Bronchial epithelial cell (primary cell): ENCODE measurements at regions not wholly inside any gene's neighbourhood (a gene's known extent, or its start where the extent isn't known, plus 50 kb on each side); places are given as distances from the start of the nearest gene placed in this dataset.

Source experiments
- DNase-seq: peaks from one replicate; pipeline ENCODE4 v3.0.0-alpha.2; 2010; ENCODE audit warnings: low read depth
- FAIRE-seq: peaks from 2 replicates; lab custom pipeline; 2011; peaks lifted over from hg19 to GRCh38; lab: Jason Lieb, UNC
- H3K27me3 ChIP-seq: 2 replicates; pipeline ENCODE4 v1.5.1; 2011; ENCODE audit warnings: low read length; ENCODE audit not compliant: control insufficient read depth, insufficient read depth
- H3K36me3 ChIP-seq: 2 replicates; pipeline ENCODE4 v1.5.1; 2011; ENCODE audit warnings: low read length; ENCODE audit not compliant: control insufficient read depth, insufficient read depth
- H3K4me3 ChIP-seq: 2 replicates; pipeline ENCODE4 v1.5.1; 2011; ENCODE audit warnings: mild to moderate bottlenecking, low read depth, low read length, control low read depth
- TF ChIP-seq, protein P1 (sequence below): IDR thresholded peaks from 2 replicates; pipeline ENCODE4 v1.5.1; 2011; ENCODE audit warnings: mild to moderate bottlenecking, moderate library complexity, low read length, control low read depth, inconsistent platforms; ENCODE audit not compliant: insufficient read depth, severe bottlenecking

DNA sequence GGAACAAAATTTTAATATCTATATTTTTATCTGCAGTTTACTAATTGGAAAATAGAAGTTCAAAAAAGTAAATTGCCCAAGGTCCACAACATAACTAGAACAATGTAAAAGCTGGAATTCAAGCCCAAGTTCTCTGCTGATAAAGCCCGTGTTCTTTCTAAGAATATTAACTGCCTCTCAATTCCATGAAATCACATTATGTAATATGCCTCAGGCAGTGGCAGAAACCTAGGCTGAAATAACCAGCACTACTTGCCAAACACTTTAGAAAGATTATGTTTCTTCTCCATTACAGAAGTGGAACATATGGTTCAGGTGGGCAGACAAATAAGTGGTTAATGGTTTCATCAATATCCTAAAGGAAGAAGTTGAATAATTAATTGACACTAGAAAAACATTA, 56.7 kb upstream of the ADGRL3 start:
- H3K4me3 ChIP-seq: no peak overlapping the region
- no peaks in the 10 kb centered on the region for H3K36me3 ChIP-seq
- TF ChIP-seq, protein P1, sequence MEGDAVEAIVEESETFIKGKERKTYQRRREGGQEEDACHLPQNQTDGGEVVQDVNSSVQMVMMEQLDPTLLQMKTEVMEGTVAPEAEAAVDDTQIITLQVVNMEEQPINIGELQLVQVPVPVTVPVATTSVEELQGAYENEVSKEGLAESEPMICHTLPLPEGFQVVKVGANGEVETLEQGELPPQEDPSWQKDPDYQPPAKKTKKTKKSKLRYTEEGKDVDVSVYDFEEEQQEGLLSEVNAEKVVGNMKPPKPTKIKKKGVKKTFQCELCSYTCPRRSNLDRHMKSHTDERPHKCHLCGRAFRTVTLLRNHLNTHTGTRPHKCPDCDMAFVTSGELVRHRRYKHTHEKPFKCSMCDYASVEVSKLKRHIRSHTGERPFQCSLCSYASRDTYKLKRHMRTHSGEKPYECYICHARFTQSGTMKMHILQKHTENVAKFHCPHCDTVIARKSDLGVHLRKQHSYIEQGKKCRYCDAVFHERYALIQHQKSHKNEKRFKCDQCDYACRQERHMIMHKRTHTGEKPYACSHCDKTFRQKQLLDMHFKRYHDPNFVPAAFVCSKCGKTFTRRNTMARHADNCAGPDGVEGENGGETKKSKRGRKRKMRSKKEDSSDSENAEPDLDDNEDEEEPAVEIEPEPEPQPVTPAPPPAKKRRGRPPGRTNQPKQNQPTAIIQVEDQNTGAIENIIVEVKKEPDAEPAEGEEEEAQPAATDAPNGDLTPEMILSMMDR: no peak
- H3K27me3 ChIP-seq: no peaks in the 10 kb centered on the region
- FAIRE-seq (no peak), DNase-seq (peak; percentile 8)

DNA sequence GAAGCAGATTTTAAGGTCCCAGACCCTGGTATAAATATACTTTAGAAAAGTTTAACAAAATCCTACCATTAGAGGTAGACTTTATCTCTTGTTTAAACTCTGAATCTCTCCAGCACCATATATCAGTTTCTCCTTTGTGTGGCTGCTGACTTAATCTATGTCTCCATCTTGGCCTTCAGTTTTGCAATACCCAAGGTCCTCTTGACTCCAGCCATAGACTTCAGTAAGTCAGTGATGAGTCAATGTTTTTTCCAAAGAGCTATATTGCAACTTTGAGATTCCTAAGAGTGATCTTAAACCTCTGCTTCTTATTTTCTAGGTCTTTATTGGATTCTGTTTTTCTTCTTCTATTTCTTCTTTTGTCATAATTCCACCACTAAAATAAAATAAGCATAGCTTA, 50.8 kb upstream of the ADGRL3 start:
- no peaks in the 10 kb centered on the region for H3K27me3 ChIP-seq
- FAIRE-seq (no peak), DNase-seq (peak; percentile 77)
- H3K36me3 ChIP-seq: no peaks in the 10 kb centered on the region
- no peak overlapping the region for H3K4me3 ChIP-seq
- TF ChIP-seq, protein P1: no peak
